Breast epithelium (tissue), 3 donors: ENCODE measurements at regions not wholly inside any gene's neighbourhood (a gene's known extent, or its start where the extent isn't known, plus 50 kb on each side); places are given as distances from the start of the nearest gene placed in this dataset.

Experiments used
- POLR2A ChIP-seq: fragments of 450-650 bp; IDR thresholded peaks from one replicate; pipeline ENCODE4 v1.6.1; 2016; ENCODE audit warnings: antibody characterized with exemption, mild to moderate bottlenecking, moderate library complexity
- POLR2AphosphoS5 ChIP-seq, 3 donors: sonication (generic); formaldehyde crosslinking; IDR thresholded peaks; one replicate each; pipeline ENCODE4 v1.6.1; 2017; ENCODE audit warnings: antibody characterized with exemption in 3 of 3
- TF ChIP-seq, protein P1 (sequence below), 3 donors: fragments of 450-650 bp; IDR thresholded peaks; one replicate each; pipeline ENCODE4 v1.5.1; 2016 to 2017; ENCODE audit warnings: antibody characterized with exemption in 3 of 3, mild to moderate bottlenecking in 3 of 3, moderate library complexity in 3 of 3

DNA sequence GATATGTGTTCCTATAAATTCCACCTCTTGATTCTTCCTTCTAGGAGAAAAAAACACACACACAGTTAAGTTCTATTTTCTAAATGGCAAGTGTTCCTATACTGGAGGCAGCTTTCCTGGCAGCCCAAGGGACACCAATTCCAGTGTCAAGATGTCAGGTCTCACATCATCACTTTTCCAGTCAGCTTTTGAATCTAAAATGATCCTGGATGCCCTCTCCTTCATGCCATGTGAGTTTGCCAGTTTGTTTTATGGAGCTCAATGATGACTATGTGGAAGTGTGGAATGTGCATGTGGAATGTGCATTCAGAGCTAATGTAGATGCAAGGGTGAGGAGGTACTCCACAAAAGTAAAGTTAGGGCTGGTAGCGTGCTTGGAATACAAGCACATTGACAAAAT is 269.3 kb upstream of the NMUR2 start:
- TF ChIP-seq, protein P1, sequence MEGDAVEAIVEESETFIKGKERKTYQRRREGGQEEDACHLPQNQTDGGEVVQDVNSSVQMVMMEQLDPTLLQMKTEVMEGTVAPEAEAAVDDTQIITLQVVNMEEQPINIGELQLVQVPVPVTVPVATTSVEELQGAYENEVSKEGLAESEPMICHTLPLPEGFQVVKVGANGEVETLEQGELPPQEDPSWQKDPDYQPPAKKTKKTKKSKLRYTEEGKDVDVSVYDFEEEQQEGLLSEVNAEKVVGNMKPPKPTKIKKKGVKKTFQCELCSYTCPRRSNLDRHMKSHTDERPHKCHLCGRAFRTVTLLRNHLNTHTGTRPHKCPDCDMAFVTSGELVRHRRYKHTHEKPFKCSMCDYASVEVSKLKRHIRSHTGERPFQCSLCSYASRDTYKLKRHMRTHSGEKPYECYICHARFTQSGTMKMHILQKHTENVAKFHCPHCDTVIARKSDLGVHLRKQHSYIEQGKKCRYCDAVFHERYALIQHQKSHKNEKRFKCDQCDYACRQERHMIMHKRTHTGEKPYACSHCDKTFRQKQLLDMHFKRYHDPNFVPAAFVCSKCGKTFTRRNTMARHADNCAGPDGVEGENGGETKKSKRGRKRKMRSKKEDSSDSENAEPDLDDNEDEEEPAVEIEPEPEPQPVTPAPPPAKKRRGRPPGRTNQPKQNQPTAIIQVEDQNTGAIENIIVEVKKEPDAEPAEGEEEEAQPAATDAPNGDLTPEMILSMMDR (IDR thresholded peaks at IDR 0.05) = no peak
- TF ChIP-seq POLR2A = no peak
- no peak for TF ChIP-seq POLR2AphosphoS5 (IDR thresholded peaks at IDR 0.05)
